ENCODE measurements at regions not wholly inside any gene's neighbourhood (a gene's known extent, or its start where the extent isn't known, plus 50 kb on each side); places are given as distances from the start of the nearest gene placed in this dataset.

DNA sequence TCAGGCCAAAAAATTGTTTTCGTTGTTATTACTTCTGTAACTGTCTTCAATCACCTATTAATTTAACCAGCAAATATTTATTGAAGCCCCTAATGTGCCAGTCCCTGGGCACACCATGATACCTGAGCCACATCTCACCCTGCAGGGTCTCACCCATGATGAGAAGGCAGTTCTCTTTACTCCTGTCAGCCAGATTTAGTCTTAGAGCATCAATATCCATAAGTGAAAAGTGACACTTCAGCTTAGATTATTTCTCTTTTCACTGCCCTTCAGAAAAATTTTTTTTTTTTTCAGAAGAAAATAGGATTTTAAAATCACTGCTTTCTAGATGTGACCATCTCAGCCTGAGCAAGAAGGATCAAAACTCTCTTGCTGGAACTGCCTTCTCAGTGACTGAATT, 258.6 kb upstream of the NFE2L3 start:
- TF ChIP-seq, protein P1, sequence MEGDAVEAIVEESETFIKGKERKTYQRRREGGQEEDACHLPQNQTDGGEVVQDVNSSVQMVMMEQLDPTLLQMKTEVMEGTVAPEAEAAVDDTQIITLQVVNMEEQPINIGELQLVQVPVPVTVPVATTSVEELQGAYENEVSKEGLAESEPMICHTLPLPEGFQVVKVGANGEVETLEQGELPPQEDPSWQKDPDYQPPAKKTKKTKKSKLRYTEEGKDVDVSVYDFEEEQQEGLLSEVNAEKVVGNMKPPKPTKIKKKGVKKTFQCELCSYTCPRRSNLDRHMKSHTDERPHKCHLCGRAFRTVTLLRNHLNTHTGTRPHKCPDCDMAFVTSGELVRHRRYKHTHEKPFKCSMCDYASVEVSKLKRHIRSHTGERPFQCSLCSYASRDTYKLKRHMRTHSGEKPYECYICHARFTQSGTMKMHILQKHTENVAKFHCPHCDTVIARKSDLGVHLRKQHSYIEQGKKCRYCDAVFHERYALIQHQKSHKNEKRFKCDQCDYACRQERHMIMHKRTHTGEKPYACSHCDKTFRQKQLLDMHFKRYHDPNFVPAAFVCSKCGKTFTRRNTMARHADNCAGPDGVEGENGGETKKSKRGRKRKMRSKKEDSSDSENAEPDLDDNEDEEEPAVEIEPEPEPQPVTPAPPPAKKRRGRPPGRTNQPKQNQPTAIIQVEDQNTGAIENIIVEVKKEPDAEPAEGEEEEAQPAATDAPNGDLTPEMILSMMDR (IDR thresholded peaks at IDR 0.05; ENCODE audit: low read depth, low read length), result no peak
- no peak for TF ChIP-seq EZH2phosphoT487 (IDR thresholded peaks at IDR 0.05; ENCODE audit: low read depth)

Data from OCI-LY3 (cell line).